LNCaP clone FGC (cell line): ENCODE measurements at regions not wholly inside any gene's neighbourhood (a gene's known extent, or its start where the extent isn't known, plus 50 kb on each side); places are given as distances from the start of the nearest gene placed in this dataset.

Experiments
- DNase-seq: peaks from one replicate; pipeline ENCODE4 v3.0.0-alpha.2; 2011; ENCODE audit warnings: low read depth
- H3K4me3 ChIP-seq: 2 replicates; pipeline ENCODE4 v1.5.1; 2011; ENCODE audit warnings: mild to moderate bottlenecking, low read depth, low read length, control low read depth
- TF ChIP-seq, protein P1 (sequence below): IDR thresholded peaks from 2 replicates; pipeline ENCODE4 v1.5.1; 2012; ENCODE audit warnings: mild to moderate bottlenecking; ENCODE audit not compliant: control insufficient read depth, insufficient read depth; ENCODE audit errors: extremely low read depth

DNA sequence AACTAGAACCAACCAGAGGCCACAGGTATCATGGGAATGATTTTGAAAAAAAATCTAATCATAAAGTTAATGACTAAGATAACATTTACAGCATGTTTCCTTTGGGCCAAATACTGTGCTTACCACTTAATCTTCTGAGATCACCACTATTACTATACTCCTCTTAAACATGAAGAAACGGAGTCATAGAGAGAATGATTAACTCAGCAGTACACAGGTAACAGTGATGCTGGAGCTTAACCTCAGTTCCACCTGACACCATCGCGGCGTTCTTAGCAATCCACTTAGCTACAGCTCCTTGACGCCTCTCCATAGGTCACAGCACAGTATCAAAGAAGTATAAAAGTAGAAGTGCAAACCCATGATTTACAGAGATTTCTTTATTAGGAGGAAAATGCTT lies 592.6 kb upstream of the SLIT2 start:
- H3K4me3 ChIP-seq, result no peak overlapping the region
- TF ChIP-seq, protein P1, sequence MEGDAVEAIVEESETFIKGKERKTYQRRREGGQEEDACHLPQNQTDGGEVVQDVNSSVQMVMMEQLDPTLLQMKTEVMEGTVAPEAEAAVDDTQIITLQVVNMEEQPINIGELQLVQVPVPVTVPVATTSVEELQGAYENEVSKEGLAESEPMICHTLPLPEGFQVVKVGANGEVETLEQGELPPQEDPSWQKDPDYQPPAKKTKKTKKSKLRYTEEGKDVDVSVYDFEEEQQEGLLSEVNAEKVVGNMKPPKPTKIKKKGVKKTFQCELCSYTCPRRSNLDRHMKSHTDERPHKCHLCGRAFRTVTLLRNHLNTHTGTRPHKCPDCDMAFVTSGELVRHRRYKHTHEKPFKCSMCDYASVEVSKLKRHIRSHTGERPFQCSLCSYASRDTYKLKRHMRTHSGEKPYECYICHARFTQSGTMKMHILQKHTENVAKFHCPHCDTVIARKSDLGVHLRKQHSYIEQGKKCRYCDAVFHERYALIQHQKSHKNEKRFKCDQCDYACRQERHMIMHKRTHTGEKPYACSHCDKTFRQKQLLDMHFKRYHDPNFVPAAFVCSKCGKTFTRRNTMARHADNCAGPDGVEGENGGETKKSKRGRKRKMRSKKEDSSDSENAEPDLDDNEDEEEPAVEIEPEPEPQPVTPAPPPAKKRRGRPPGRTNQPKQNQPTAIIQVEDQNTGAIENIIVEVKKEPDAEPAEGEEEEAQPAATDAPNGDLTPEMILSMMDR, result no peak
- no peak for DNase-seq

DNA sequence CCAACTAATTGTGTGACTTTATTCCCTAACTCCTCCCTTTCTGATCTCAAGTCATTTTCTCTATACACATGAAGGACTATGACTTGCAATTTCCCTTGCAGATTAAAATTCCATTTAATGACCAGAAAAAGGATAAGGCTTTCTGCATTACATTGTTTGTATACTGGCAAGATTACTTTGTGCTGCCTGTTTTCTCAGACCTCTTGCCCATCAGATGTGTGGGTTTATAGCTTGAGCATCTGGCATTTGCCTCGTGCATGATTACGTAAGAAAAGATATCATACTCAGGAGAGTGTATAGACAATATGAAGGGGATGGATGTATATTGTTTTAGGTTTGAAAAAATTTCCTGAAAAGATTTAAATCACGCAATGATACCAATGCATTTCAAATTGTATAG lies 593.8 kb upstream of the SLIT2 start:
- no peak for DNase-seq
- TF ChIP-seq, protein P1, result no peak
- H3K4me3 ChIP-seq, result no peak overlapping the region

DNA sequence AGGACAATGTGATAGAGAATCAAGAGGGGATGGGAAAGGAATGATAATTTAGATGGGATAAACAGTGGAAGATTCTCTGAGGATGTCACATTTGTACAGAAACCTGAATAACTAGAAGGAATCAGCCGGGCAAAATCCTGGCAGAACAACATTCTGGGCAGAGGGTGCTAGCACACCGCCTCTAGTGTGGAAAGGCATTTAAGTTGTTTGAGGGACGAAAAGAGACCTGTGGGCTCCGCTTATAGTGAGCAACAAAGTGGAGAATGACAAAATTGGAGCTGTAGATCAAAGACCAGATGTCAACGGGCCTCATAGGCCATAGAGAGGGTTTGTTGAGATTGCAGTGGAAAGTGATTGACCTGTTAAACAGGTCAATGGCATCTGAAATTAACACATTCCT lies 596.0 kb upstream of the SLIT2 start:
- DNase-seq, result no peak
- TF ChIP-seq, protein P1, result no peak
- H3K4me3 ChIP-seq, result no peak overlapping the region

DNA sequence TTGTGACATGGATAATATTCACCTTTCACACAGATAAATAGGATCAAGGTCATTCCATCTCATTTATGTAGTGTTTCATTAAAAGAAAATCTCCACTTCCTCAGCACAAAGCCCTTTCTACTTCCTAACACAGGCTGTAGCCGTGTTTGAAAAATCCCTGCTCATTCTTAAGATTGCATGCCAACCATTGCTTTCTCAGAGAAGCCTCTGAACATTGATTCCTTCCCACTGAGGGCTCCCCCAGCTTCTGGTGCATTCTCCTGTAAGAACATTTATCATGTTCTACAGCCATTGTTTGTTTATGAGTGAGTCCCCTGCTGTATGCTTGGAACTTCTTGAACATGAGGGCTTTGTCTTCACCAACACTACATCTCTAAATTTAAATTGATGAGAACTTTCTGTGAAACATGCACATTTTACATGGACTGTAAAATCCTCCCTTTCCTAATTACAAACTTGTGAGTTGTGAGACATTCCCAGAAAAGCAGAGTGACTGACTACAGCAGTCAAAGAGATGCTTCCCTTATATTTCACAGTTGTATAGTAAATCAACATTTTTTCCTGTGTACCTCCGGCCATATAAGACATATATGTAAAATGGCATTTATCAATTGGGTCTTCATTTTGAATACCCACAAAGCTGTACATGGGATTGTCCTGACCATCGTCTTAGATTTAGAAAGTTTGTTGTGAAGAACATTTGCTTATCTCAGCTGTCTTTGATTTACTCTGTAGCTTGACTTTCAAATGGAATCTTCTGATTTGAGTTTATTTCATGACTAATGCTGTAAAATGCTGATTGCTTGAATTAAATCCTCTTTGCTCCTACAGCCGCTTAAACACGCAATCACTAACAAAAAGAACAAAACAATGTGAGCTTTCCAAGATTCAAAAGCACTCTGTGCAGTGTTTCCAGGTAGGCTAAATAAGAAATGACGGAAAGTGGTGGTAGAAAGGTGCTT lies 600.5 kb upstream of the SLIT2 start:
- no peak for DNase-seq
- TF ChIP-seq, protein P1, result no peak
- no peak overlapping the region for H3K4me3 ChIP-seq

DNA sequence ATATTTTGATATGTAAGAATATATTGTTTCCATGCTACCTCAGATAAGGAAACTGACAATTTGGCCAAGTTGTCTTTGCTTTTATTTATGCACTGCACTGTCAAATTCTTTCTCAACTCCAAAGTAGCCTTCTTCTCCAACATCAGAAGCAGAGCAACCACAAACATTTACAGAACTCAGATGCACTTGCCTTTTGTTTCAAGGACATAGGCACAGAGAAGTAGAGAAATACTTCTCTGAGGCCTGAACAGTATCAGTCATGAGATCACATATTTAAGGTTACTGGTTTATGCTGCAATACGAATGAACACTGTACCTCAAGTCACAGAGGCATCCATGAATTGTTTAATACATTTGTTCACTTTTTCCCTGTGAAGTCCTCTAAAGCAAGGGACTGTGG lies 606.1 kb upstream of the SLIT2 start:
- no peak overlapping the region for H3K4me3 ChIP-seq
- TF ChIP-seq, protein P1, result no peak
- no peak for DNase-seq

DNA sequence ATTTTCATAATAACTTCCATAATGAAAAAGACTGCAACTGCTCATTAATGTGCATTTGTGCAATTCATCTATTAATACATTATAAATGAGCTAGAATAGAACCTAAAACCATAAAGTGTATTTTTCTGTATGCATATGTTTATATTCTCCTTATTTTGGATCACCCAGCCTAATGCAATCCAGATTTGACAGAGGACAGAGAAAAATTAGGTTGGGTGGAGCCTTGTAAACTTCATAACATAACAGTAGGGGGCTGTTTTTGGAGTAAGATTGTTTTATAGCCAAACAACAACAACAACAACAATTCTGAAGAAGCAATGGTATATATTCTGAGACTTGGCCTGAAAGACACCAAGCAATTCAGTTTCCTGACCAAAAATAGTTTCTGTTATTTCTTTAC lies 615.3 kb upstream of the SLIT2 start:
- H3K4me3 ChIP-seq, result no peak overlapping the region
- TF ChIP-seq, protein P1, result no peak
- DNase-seq, result no peak
